LoVo (cell line): ENCODE measurements at regions not wholly inside any gene's neighbourhood (a gene's known extent, or its start where the extent isn't known, plus 50 kb on each side); places are given as distances from the start of the nearest gene placed in this dataset.
"Not testable (repeated sequence)": the region's sequence is repeated elsewhere in the genome, so short reads cannot be mapped to it uniquely, and the experiment has no call there.

ENCODE experiments used
- DNase-seq: peaks from one replicate; pipeline ENCODE4 v3.0.0-alpha.2; 2016; ENCODE audit warnings: low spot score

- no peak for DNase-seq
Observed at GRCh38 chr1:29555043-29555620, 318.8 kb downstream of the PTPRU start.

GRCh38 chr1:29554208-29554778 lies 318.0 kb downstream of the PTPRU start:
- no peak for DNase-seq

GRCh38 chr1:29551123-29551936 lies 315.0 kb downstream of the PTPRU start:
- DNase-seq, result no peak

GRCh38 chr1:29550119-29550841 lies 314.0 kb downstream of the PTPRU start:
- no peak for DNase-seq

GRCh38 chr1:29549728-29550118 lies 313.4 kb downstream of the PTPRU start:
- DNase-seq, result not testable (repeated sequence)

- DNase-seq, result no peak
Observed at GRCh38 chr1:29549001-29549400, 312.7 kb downstream of the PTPRU start.

GRCh38 chr1:29548091-29548490 lies 311.8 kb downstream of the PTPRU start:
- DNase-seq, result no peak

- DNase-seq, result no peak
Observed at GRCh38 chr1:29547300-29547699, 311.0 kb downstream of the PTPRU start.

GRCh38 chr1:29546496-29546895 lies 310.2 kb downstream of the PTPRU start:
- DNase-seq, result no peak

GRCh38 chr1:29544406-29544805 lies 308.1 kb downstream of the PTPRU start:
- DNase-seq, result no peak

GRCh38 chr1:29543586-29543985 lies 307.3 kb downstream of the PTPRU start:
- DNase-seq, result no peak

GRCh38 chr1:29542548-29542947 lies 306.2 kb downstream of the PTPRU start:
- DNase-seq, result no peak

- DNase-seq, result no peak
Observed at GRCh38 chr1:29541631-29542030, 305.3 kb downstream of the PTPRU start.

- DNase-seq, result no peak
Observed at GRCh38 chr1:29540801-29541357, 304.6 kb downstream of the PTPRU start.

- no peak for DNase-seq
Observed at GRCh38 chr1:29539971-29540370, 303.6 kb downstream of the PTPRU start.

GRCh38 chr1:29538586-29538985 lies 302.3 kb downstream of the PTPRU start:
- no peak for DNase-seq

GRCh38 chr1:29532751-29533150 lies 296.4 kb downstream of the PTPRU start:
- no peak for DNase-seq

GRCh38 chr1:29532285-29532684 lies 296.0 kb downstream of the PTPRU start:
- DNase-seq, result no peak

- no peak for DNase-seq
Observed at GRCh38 chr1:29531596-29531995, 295.3 kb downstream of the PTPRU start.

- no peak for DNase-seq
Observed at GRCh38 chr1:29529677-29530278, 293.5 kb downstream of the PTPRU start.

- DNase-seq, result no peak
Observed at GRCh38 chr1:29527314-29528004, 291.1 kb downstream of the PTPRU start.
